ENCODE measurements at regions not wholly inside any gene's neighbourhood (a gene's known extent, or its start where the extent isn't known, plus 50 kb on each side); places are given as distances from the start of the nearest gene placed in this dataset.

DNA sequence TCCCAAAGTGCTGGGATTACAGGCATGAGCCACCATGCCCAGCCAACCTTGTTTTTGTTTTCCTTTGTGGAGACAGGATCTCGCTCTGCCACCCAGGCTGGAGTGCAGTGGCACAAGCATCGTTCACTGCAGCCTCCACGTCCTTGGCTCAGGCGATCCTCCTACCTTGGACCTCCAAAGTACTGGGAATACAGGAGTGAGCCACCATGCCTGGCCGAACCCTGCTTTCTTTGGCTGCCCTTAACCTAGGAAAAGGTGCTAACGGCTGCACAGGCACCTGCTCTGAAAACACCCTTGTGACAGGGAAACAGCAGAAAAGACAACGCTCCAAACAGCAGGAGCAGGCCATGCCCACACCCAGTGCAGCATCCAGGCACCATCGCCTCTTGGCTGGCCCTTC is 71.9 kb downstream of the OAT start:
- no peak for DNase-seq (ENCODE audit: low read depth in 2 of 2)

DNA sequence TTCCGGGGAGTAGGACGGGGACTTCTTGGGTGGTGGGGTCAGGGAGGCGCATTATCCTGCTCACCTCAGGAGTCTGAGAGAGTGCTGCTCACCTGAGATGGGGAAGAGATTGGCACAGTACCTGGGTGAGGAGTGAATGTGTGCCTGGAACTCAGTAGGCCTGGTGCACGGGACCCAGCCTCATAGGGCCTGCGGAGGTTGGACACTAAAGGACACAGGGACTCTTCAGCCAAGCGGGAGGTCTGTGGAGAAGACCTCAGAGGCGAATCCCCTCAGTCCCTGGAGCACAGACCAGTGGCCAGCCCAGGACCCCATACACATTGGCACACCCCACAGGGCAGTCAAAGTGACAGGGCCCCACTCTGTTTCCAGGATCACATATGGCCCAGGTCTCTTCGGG is 73.2 kb downstream of the OAT start:
- DNase-seq (ENCODE audit: low read depth in 2 of 2), result no peak

DNA sequence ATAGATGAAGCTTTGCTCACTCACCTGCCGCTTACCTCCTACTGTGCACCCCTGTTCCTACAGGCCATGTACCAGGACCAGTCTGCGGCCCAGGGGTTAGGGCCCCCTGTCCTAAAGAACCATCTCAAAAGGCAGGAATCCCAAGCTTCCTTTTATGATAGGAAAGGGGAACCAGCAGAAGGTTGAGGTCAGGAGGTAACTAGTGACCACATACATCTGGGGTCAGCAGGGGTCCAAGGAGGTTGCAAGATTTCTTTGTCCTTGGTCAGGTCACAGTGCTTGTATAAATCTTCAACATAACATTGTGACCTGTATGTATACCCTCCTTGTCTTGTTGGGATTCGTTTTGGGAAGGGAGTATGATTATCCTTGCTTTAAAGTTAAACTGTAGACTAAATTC is 73.8 kb downstream of the OAT start:
- DNase-seq (ENCODE audit: low read depth in 2 of 2), result no peak

DNA sequence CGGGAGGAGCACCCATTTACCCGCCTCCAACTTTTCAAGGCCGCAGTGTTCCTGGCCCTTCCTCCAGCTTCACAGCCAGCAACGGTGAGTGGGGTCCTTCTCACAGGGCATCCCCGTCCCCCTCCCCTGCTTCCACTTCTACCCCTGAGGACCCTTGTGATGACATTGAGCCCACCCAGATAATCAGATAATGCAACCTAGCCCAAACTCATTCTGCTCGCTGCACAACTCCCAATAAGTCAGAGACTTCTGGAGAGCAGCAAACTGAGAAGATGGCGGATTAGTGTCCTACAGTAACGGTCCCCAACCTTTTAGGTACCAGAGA is 74.5 kb downstream of the OAT start:
- no peak for DNase-seq (ENCODE audit: low read depth in 2 of 2)

DNA sequence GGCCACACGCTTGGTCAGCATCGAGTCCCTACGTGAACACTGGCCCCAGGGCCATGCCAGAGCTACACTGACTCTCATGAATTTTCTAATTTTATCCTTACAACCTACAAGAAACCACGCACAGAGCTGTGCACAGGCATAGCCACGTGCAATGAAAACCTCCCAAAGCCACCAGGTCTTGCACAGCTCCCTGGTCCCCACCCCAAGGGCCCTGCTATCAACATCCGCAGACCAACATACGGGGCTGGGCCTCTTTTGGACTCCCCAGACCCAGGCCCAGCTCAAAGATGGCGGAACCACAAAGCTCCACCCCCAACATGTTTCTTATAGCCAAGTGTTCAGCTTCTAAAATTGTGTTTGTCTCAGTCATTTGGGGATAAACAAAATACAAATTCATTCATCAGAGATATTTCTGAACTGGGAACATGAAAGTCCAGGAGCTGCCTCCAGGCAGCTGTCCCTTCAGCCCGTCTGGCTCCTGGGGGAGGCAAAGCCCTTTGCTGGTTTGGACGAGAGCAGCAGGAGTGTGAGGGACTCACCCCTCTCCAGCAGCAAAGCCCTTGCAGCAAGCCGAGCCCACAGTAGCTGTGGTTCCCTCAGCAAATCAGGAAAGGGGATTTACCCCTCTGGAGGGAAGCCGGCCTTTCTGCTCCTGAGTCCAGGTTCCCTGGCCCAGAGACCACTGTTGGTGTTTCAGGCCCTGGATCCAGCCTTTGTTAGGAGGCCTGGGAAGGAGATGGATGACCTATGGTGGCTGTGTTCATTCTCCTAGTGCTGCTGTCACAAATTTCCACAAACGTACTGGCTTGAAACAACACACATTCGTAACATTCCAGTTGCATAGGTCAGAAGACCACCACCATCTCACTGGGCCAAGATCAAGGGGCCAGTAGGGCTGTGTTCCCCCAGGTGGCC is 75.1 kb downstream of the OAT start:
- no peak for DNase-seq (ENCODE audit: low read depth in 2 of 2)

DNA sequence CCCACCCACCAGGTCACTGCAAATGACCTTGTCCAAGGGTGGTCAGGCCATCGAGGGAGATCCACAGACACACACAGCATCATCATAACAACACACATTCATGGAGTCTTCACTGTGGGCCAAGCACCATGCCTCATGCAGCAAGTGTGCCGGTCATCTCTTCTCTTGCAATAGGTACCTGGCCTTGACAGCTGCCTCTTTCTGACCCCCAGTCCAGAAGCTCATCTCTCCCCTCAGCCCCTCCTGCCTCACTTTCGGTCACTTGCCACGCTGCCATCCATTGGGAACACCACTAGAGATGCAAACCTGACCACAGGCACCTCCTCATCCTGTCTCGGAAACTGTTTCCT is 75.9 kb downstream of the OAT start:
- no peak for DNase-seq (ENCODE audit: low read depth in 2 of 2)

DNA sequence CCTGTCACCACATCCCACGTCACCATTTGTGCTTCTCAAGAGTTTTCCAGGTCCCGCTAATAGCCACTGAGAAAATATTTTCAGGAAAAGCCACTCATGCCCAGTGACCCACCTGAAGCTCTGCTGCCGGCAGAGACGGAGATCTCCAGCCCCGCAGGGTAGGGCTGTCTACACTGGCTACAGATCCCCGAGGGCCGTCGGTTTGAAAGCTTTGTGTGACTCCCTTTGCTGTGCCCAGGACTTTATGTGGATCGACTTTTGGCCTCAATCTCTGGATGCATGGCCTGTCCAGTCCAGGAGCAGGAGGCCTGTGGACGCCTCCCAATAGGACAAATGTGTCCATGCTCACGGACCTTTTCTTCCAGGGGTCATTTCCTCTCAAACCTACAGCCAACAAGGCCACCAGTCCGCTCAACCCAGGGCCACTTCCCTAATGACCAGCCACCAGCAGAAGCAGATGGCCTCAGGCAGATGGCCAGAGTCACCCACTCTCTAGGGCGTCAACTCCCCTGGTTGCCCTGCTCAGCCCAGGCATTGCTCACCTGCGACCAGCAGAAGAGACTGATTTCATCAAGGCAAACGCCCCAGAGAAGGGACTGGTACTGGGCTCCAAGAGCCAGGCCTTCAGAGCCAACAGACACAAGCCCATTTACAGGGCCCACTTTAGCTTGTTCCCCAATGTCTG is 76.4 kb downstream of the OAT start:
- DNase-seq (ENCODE audit: low read depth in 2 of 2), result no peak

DNA sequence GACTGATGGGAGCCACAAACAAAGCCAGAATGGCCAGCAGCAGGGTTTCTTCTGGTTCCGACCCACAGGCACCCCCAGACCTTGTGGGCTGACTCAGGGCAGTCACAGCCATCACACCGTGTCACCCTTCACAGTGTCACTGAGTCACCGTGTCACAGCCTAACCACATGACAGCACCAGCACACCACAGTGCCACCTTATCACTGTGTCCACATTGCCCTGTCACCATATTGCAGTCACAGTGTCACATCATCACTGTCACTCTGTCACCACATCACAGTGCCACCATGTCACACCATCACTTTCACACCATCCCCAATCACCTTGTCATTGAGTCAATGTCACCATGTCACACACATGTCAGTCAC is 77.0 kb downstream of the OAT start:
- peak in 1 of 2 experiments; percentile 6 for DNase-seq (ENCODE audit: low read depth in 2 of 2)

DNA sequence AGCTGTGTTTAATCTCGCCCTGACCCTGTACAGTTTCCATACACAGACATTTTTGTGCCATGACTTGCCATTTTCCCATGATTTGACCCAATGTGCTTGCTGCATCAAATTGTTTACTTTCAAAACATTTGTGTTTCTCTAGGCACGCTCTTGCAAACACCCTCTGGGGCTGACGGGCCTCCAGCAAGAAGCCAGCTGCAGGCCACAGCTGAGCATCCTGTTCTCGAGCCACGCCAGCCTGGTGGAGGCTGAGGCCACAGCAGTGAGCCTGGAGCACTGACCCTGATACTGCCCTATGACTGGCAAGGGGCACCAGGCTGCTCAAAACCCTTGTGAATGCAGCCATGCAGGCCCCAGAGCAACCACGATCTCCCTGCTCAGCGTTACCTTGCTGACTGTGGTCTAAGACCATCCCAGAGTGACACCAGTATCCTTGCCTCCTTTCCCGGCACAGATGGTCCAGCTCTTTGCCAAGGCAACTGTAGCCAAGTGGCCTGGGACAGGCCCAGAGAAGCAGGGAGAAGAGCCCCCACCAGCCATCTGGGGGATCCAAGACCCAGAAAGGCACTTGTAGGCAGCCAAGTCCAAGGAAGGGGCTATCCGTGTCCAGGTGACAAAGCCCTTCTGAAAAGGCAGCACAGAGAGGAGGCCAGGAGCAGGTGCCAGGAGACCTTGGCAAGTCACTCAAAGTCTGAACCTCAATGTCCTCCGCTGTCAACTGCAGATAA is 78.5 kb downstream of the OAT start:
- DNase-seq (ENCODE audit: low read depth in 2 of 2), result no peak

DNA sequence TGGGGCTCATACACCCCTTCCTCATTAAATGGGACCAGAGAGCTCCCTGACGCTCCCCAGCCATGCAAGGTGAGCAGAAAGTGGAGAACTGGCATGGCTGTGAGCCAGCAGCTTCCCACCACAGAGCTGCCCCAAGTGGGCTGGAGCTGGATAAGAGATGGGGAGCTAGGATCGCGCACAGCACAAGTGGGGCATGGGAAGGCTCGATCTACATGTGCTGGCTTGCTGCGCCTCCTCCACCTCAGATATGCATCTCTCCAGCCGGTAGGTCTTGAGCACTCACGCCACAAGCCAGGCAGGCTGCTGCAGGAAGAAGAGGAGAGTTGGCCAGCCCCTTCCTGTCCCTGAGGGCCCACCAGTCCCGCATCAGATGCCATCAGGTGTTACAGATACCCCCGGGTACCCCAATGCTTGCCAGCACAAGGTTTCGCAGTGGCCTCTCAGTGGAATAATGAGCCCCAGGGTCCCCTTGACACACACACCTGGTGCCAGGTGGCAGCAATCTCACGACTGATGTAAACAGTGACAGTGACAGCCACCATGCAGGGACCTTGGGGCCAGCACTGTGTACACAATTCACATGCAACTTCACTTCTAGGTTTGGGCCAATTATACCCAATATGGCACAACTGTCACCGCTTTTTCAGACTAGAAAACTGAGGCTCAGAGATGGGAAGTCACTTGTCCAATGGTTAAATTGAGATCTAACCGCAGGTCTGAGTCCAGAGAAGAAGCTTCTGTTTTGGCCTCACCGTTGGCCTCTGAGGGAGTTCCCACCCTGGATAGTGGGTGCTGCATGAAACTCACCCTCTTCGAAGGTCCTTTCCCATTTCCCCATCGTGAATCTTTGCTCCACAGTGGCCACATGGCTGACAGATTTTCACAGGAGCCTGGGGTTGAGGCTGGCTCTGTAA is 79.3 kb downstream of the OAT start:
- DNase-seq (ENCODE audit: low read depth in 2 of 2), result no peak

DNA sequence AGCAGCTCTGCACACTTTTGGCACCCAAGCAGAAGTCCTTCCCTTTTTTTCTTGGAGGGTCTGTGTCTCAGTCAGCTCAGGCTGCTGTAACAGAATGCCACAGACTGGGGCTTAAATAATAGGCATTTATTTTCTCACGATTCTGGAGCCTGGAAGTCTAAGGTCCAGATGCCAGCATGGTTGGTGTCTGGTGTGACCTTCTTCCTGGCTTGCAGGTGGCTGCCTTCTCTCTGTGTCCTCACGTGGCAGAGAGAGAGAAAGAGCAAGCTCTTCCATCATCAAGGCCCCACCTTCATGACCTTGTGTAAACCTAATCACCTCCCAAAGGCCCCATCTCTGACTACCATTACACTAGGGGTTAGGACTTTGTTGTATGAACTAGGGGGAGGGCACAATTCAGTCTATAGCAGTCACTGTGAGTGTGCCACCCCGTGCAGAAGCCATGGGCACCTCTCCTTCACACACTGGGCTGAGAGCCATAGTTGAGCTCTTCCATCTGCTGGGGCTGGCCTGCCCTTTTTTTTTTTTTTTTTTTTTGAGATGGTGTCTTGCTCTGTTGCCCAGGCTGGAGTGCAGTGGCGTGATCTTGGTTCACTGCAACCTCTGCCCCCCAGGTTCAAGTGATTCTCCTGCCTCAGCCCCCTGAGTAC is 80.3 kb downstream of the OAT start:
- no peak for DNase-seq (ENCODE audit: low read depth in 2 of 2)

DNA sequence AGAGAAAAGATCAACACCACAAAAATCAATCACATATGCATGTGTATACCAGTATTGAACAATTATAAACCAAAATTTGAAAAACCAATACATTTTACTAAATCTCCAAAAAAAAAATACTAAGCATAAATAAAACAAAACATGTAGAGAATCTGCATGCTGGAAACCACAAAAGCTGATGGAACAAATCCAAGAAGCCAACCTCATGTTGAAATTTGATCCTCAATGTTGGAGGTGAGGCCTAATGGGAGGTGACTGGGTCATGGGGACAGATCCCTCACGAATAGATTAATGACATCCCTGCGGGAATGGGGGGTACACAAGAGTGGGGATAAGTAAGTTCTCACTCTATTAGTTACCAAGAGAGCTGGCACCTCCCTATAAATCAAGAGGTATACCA is 82.5 kb downstream of the OAT start:
- no peak for DNase-seq (ENCODE audit: low read depth in 2 of 2)

DNA sequence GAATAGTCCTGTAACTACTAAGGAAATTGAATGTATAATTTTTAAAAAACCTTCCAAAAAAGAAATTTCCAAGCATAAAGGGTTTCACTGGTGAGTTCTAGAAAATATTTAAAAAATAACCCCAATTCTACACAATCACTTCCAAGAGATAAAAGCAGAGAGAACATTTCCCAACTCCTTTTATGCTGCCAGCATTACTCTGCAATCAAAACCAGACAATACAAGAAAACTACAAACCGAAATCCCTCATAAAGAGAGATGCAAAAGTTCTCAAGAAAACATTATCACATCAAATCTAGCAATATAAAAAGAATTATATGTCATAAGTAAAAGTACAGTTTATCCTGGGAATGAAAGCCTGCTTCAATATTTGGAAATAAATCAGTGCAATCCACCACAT is 84.8 kb downstream of the OAT start:
- no peak for DNase-seq (ENCODE audit: low read depth in 2 of 2)

DNA sequence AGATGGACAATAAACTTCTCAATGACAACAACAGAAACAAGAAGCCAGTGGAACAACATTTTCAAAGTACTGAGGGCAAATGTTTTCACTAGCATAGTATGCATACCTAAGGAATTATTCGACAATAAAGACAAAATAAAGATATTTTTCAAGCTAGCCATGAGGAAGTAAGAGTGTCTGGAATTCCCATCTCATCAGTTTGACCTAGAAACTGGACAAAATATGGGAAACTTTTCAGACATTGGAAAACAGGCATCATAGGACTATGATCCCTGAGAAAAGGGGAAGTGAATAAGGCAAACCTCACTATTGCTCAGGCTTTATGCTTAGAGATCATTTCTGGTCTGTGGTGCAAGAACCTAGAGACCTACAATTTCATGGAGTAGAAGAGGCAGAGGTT is 86.3 kb downstream of the OAT start:
- DNase-seq (ENCODE audit: low read depth in 2 of 2), result no peak

DNA sequence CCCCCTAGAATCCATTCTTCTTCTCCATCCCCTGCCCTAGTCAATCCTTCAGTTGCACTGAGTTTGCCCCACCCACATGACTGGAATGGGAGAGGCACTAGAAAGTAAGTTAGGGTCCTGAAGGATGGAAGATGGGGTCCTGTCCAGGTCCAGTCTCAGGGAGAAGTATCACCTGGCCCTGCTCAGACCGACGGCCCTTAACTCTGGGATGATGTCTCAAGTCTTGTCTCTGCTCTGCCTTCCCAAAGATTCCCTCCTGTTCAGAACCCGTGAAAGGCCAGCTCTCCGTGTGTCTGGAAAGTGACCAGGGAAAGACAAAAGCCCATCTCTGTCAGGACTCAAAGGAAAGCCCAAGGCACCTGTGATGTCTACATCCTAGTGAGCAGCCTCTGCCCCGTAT is 88.8 kb downstream of the OAT start:
- DNase-seq (ENCODE audit: low read depth in 2 of 2), result no peak

DNA sequence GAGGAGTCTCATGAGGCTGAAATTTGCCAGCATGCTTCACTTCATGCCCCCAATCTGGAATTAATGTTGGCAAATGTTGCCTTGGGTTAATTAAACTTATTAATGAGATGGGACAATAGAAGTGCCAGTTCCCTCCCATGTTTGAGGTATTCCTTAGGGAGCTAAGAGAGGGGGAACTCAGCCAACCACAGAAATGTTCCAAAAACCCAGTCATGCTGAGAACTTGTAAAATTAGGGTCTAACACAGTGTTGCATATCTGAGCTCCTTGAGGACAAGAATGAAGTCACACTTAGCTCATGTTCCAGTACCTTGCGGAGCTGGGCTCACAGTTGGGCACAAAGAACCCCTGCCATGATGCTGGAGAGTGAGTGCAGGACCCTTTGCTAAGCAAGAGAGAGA is 89.4 kb downstream of the OAT start:
- DNase-seq (ENCODE audit: low read depth in 2 of 2), result no peak

DNA sequence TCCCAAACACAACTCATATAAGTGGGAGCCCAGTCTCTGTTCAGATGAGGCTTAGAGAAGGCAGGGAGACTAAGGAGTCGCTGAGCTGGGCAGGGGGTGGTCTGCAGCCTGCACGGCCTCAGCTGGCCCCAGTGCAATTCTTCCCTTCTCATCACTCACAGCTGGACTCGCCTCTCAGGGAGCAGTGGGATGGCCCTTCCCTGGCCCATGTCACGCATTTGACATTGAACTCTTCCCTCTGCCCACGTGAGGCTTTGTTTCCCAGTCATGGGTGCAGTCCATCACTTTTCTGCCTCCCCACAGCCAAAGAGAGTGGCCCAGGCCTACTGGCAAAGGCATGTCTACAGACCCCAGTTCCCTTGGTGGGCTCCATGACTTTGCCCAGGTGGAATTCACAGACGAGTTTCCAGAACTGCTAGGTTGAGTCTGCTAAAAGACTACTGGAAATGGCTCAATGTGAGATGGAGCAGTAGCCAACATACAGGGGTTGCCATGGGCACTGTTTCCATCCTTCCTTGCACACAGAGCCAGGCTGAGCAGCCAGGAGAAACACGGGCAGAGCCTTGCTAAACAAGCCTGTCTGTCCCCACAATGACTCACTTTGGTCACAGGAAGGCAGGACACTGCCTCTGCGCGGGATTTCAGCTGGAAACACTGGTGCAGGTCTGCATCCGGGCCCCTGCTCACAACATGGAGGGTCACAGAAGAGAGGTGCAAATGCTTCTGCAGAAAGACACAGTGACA is 90.1 kb downstream of the OAT start:
- DNase-seq (ENCODE audit: low read depth in 2 of 2), result no peak

DNA sequence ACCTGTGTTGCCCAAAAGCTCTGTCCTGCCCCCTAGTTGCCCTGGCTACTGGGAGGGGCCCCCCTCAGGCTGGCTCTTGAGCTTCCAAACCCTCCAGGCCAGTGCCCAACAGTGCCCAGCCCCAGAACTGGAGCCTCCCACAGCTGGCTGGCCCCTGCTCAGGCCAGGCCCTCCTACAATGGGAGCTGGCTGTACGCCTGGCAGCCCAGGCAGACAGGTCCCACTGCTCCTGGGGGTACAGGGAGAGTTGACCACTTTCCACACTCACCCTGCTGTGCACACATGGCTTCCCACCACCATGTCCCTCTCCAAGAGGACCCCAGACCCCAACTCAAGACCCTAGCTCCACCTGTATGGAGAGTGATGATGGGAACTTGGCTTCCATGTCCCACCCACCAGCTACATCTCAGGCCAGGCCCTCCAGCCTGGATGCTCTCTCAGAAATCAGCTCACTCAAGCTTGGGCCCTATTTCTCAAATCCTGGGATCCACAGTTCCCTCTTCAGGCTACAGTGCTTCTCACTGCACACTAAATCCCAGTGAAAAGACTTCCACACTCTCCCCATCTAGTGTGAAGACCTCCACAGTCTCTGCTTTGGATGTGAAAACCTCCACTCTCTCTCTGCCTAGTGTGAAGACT is 92.6 kb downstream of the OAT start:
- DNase-seq (ENCODE audit: low read depth in 2 of 2), result no peak

DNA sequence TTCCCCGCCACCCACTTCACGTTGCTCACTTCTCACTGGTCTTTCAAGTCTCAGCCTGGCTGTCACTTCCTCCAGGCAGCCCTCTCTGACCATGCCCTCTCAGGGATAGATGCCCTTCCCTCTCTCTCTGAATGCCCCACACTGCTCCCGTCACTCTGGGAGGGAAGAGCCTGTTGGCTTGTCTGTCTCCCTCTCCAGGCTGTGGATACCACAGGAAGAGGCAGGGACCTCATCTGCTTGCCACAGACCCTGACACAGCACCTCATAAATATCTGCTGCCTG is 93.1 kb downstream of the OAT start:
- no peak for DNase-seq (ENCODE audit: low read depth in 2 of 2)

DNA sequence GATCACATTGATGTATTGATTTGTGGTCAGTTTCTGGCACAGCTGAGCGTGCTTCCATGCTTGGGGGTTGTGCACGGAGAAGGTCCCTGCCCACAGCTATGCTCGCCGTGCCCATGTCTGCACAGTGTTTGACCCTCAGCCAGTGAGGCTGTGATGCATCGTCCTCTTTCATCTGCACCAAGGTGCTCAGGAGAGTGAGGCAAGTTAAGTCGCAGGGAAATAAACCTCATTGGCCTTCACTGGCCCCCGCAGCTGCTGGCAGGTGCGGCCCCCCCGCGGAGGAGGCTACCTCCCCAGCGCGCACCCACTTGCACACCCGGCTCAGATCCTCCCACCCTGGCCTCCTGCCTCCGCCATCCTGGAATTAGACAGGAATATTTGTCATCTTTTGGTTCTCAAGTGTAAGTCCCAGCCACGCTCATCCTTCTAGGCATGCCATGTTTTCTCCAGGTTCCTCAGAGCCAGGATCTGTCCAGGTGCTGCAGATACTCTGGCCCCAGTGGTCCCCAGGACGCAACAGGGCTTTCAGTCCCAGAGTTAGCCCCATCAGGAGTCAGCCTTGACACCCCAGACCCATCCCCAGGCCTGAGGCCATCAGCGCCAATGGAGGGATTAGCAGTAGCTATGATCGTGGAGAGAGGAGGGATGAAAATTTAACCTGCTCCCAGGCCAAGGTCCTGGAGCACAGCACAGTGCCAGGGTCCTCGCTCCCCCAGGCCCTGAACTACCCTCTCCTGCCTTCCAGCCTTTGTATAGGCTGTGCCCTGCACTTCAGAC is 93.7 kb downstream of the OAT start:
- no peak for DNase-seq (ENCODE audit: low read depth in 2 of 2)

Measured in stimulated activated CD4-positive, alpha-beta T cell treated with anti-CD3 and anti-CD28 coated beads, Interleukin-12 subunit alpha, Interleukin-12 subunit beta, amount 100 ng/mL, for 24 hours (primary cell).